Femur (tissue), 1 donor: ENCODE measurements at regions not wholly inside any gene's neighbourhood (a gene's known extent, or its start where the extent isn't known, plus 50 kb on each side); places are given as distances from the start of the nearest gene placed in this dataset.

Experiments used
- DNase-seq: peaks from one replicate; pipeline ENCODE4 v3.0.0-alpha.2; 2017

GRCh38 chr3:117201901-117202774 lies 492.6 kb downstream of the TUSC7 start:
- no peak for DNase-seq

GRCh38 chr3:117217355-117217754 lies 507.8 kb downstream of the TUSC7 start:
- DNase-seq = no peak

DNA sequence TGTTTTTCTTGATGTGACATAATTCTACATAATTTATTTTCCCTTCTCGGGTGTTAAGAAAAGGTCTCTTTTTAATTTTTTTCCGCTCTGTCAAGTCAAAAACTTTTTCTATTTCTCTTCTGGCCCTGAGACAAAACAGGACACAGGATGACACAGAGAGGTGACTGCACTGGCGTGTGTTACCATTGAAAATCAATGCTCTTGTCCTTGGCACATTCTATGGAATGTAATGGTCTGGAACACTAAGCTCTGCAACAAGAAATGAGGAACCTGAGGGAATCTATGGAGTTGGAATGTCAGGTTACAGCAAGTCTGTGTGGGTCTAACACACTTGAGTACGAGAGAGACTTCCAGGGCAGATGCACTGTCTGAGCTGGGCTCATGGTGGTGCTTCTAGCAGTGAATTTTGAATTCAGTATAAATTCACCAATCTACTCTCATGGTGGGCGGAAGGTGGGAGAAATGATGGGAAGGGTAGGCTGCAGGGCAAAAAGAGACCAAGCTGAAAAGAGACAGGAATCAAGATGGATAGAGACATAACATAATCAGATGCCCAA lies 508.3 kb downstream of the TUSC7 start:
- no peak for DNase-seq

GRCh38 chr3:117218641-117219048 lies 509.1 kb downstream of the TUSC7 start:
- no peak for DNase-seq

DNA sequence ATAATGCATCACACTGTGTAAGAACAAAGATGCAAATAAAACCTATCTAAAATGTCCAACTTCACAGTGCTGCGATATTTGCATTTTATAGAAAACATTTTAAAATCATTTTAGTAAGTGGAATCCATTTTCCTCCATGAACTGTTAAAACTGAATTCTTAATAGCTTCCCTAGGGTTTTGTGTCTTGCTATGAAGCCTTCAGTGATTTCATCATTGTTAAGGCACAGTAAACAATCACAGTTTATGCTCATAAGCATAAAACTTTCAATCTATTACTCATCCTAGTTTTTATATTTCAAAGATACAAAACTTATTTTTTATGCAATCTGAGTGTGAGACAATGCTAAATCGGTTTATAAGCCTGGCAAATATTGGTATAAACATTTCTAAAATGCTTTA lies 509.7 kb downstream of the TUSC7 start:
- DNase-seq = no peak

GRCh38 chr3:117226932-117227331 lies 517.4 kb downstream of the TUSC7 start:
- DNase-seq = no peak

- DNase-seq = no peak
These were observed 518.9 kb downstream of the TUSC7 start for GRCh38 chr3:117228466-117228865.

DNA sequence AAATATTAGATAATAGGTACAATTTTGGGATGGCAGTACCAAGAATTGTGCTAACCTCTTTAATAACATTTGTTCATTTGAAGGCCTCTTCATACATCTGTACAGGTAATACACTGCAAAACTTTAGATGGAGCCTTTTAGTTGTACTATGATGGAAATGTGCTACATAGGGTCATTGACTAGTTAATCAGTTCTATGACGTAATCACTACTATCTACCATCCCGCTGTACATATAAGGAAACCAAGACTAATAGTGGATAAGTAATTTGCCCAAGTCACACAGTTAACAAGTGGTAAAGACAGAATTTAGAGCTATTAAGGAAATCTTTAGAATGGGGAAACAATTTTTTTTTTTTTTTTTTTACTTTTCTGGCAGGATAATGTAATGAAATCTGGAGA lies 521.3 kb downstream of the TUSC7 start:
- DNase-seq = no peak

GRCh38 chr3:117234331-117234730 lies 524.8 kb downstream of the TUSC7 start:
- no peak for DNase-seq

DNA sequence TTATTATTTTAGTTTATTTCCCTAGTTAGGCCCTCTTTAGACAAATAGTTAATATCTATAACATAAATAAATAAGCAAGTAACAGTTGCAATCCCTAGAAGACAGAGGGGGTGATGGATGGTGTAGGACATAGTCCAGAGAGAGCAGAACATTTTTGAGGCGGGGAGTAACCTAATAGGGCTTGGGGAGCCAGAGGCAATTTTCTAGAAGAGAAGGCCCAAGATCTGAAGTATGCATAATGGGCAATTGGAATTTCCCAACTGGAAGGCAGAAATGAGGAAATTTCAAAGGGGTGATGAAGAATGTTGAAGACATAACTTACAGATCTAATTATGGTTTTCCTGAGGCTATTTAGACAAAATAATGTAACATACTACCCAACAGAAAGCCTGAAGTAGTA lies 525.7 kb downstream of the TUSC7 start:
- no peak for DNase-seq

GRCh38 chr3:117238806-117239205 lies 529.2 kb downstream of the TUSC7 start:
- no peak for DNase-seq

- DNase-seq = no peak
These were observed 534.1 kb downstream of the TUSC7 start for GRCh38 chr3:117243657-117244056.

GRCh38 chr3:117246771-117247555 lies 537.4 kb downstream of the TUSC7 start:
- DNase-seq = no peak

GRCh38 chr3:117248153-117248552 lies 538.6 kb downstream of the TUSC7 start:
- DNase-seq = no peak

DNA sequence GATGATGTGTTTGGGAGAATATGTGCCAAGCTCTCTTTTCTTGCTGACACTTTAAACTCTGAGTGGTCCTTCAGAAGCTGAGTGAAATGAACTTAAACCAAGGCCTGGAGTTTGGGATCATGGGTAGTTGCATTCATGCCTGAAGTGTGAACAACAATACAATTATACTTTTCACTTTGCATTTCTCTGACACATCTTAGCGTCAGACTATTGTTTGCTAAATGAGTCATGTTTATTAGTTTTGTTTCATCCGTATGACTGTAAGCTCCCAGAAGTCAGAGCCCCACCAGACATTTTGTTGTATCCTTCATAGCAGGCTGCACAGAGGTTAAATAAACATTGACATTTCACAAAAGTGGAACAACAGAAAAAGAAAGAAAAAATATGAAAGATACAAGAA lies 542.6 kb downstream of the TUSC7 start:
- no peak for DNase-seq

DNA sequence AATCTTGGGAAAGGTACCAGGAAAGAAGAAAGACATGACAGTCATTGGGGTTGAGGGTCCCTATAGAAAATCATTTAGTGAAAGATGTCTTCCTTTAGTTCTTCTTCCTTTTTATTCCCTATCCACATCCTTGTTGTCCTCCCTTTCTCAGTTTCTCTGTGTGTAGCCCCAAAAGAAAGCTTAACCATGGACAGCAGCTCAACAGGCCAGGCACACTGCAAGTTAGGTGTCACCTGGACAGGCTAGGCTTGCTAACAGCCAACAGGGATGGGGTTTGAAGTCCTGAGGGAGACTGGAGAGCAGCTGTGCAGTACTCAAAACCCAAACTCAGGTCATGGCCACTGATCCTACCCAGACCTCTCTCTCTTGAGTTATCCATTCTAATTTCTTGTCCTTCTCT lies 543.1 kb downstream of the TUSC7 start:
- DNase-seq = no peak

GRCh38 chr3:117253636-117254035 lies 544.1 kb downstream of the TUSC7 start:
- no peak for DNase-seq

GRCh38 chr3:117254985-117255384 lies 545.4 kb downstream of the TUSC7 start:
- DNase-seq = no peak

GRCh38 chr3:117255736-117256135 lies 546.2 kb downstream of the TUSC7 start:
- no peak for DNase-seq

DNA sequence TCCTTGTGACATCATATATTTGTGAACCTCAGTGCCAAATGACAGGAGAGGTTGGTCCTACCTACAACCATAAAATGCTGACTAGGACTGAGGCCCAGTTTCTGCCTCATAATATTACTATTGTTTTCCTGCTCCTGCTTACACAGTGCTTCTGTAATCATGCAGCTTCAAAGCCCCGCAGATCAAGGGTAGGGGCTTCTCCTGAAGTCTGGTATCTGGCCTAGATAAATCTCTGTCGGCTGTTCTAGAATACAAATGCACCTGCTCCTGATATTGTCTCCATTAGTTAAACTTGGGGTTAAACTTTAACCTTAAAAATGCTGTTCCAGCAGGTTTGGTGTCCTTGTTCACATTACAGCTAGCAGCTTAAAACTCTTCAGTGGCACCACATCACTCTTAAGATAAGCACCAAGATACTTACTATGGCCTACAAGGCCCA lies 552.4 kb downstream of the TUSC7 start:
- DNase-seq = no peak

GRCh38 chr3:117263270-117263669 lies 553.7 kb downstream of the TUSC7 start:
- no peak for DNase-seq

GRCh38 chr3:117263745-117264144 lies 554.2 kb downstream of the TUSC7 start:
- no peak for DNase-seq

- no peak for DNase-seq
These were observed 554.8 kb downstream of the TUSC7 start for GRCh38 chr3:117264204-117264994.
